Heart left ventricle (tissue), 16 donors: ENCODE measurements at regions not wholly inside any gene's neighbourhood (a gene's known extent, or its start where the extent isn't known, plus 50 kb on each side); places are given as distances from the start of the nearest gene placed in this dataset.

Experiments used
- ATAC-seq, 4 donors: fragments of 200-7000 bp; cut with Tn5 transposase; one replicate each; pipeline ENCODE4 v1.9.1; 2020 to 2022; ENCODE audit warnings: moderate library complexity in 4 of 4, mild to moderate bottlenecking in 3 of 4, moderate number of reproducible peaks in 1 of 4
- DNase-seq, 5 donors: peaks; one replicate each; pipeline ENCODE4 v3.0.0-alpha.2; 2020
- H3K27ac ChIP-seq, 12 donors: fragments of 200-600 bp; sonication (generic) in 4 of 12; one replicate each; pipeline versions ENCODE4 v1.5.0 to v1.8.0; 2016 to 2022; ENCODE audit warnings: mild to moderate bottlenecking in 2 of 12
- H3K27me3 ChIP-seq, 9 donors: fragments of 200-600 bp; sonication (generic) in 2 of 9; one replicate each; pipeline versions ENCODE4 v1.5.1 to v1.8.0; 2016 to 2022; ENCODE audit warnings: mild to moderate bottlenecking in 3 of 9
- H3K36me3 ChIP-seq, 9 donors: fragments of 200-600 bp; sonication (generic) in 2 of 9; one replicate each; pipeline versions ENCODE4 v1.5.0 to v1.8.0; 2018 to 2022; ENCODE audit warnings: mild to moderate bottlenecking in 2 of 9
- H3K4me1 ChIP-seq, 12 donors: fragments of 200-600 bp; sonication (generic) in 4 of 12; one replicate each; pipeline versions ENCODE4 v1.5.0 to v1.8.0; 2016 to 2022; ENCODE audit warnings: mild to moderate bottlenecking in 3 of 12
- H3K4me3 ChIP-seq, 12 donors: fragments of 200-600 bp; sonication (generic) in 4 of 12; one replicate each; pipeline versions ENCODE4 v1.5.0 to v1.8.0; 2017 to 2022; ENCODE audit warnings: mild to moderate bottlenecking in 9 of 12, moderate library complexity in 4 of 12
- H3K9me3 ChIP-seq, 12 donors: fragments of 200-600 bp; sonication (generic) in 4 of 12; one replicate each; pipeline versions ENCODE4 v1.5.0 to v1.8.0; 2016 to 2022; ENCODE audit warnings: mild to moderate bottlenecking in 1 of 12
- POLR2A ChIP-seq, 2 donors: fragments of 450-650 bp; IDR thresholded peaks; one replicate each; pipeline ENCODE4 v1.6.1; 2017; ENCODE audit warnings: antibody characterized with exemption in 2 of 2, mild to moderate bottlenecking in 2 of 2, moderate library complexity in 2 of 2
- WGBS, 4 donors: extraction: QIAGEN DNeasy Blood & Tissue Kit in 2 of 4; methylation state at CpG; one replicate each; pipeline versions ENCODE4 v1.1.5 to v1.1.7; 2013 to 2018; 5-methylcytosine and 5-hydroxymethylcytosine counted together
- intact Hi-C, 10 donors: fragments of 100-400 bp; cut with DNase I; formaldehyde crosslinking; loops; one replicate each; pipeline versions ENCODE4 v1.11.1 to v1.14.2; 2022
- TF ChIP-seq, protein P1 (sequence below), 12 donors: fragments of 200-600 bp; sonication (generic) in 4 of 12; IDR thresholded peaks; one replicate each; pipeline versions ENCODE4 v1.5.0 to v1.8.0; 2018 to 2022; ENCODE audit warnings: antibody characterized with exemption in 12 of 12, mild to moderate bottlenecking in 5 of 12
- donor health status: ischemic (EF 13 %, LVEDD 7.1; RV severe dilation, severe dysfunction).
- donor health status: healthy with polysubstance abuse.
- donor health status: DM: no; HTN: yes; CAD: no.
- donor health status: DM: no; HTN: no; CAD: no.
- donor health status: ischemic (EF 25% LVEDD 6.9; RV normal size, moderate dysfunction).
- donor health status: ischemic (EF 25% LVEDD 5.7; RV mildly dilated, moderate dysfunction).
- donor health status: healthy.
- donor health status: DM: yes; HTN: yes; CAD: no.
- donor health status: ischemic (EF 35%, LVEDD 5.7; RV mildly dilated, moderate dysfunction).
- donor health status: nonischemic (EF 11% LVEDD 7.7; RV severe dilation, severe dysfunction).
- donor health status: DM: yes; HTN: yes; CAD: no.
- donor health status: PGD.
- donor health status: ischemic (EF 29% LVEDD 5.4; RV normal size, mild dysfunction).
- donor health status: nonischemic (EF 23%, LVEDD 6.1; RV moderate dilation, normal function).

DNA sequence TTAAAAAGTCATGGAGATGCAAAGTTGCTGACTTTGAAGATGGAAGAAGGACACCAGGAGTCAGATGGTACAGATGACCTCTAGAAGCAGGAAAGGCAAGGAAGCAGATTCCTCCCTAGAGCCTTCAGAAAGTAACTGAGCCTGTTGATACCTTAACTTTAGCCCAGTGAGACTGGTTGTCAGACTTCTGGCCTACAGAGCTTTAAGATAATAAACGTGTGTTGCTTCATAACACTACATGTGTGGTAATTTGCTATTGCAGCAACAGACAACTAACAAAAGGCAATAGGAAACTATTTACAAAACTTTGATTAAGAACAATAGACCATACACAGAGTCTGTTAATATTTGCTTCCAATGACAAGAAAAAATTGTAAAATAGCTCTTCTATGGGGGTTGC, 102.0 kb upstream of the USP38 start:
- intact Hi-C loops: no loop called here
- Histone ChIP-seq H3K9me3 (no peaks in the 10 kb centered on the region), H3K4me1 (peaks cover 0 to 8% (median 0%) of the 10 kb centered on the region in 12 donors), H3K36me3 (no peaks in the 10 kb centered on the region), H3K4me3 (no peak overlapping the region), H3K27me3 (no peaks in the 10 kb centered on the region), H3K27ac (no peak overlapping the region)
- no peak for DNase-seq
- no peak for ATAC-seq
- TF ChIP-seq POLR2A (IDR thresholded peaks at IDR 0.05): no peak
- TF ChIP-seq, protein P1, sequence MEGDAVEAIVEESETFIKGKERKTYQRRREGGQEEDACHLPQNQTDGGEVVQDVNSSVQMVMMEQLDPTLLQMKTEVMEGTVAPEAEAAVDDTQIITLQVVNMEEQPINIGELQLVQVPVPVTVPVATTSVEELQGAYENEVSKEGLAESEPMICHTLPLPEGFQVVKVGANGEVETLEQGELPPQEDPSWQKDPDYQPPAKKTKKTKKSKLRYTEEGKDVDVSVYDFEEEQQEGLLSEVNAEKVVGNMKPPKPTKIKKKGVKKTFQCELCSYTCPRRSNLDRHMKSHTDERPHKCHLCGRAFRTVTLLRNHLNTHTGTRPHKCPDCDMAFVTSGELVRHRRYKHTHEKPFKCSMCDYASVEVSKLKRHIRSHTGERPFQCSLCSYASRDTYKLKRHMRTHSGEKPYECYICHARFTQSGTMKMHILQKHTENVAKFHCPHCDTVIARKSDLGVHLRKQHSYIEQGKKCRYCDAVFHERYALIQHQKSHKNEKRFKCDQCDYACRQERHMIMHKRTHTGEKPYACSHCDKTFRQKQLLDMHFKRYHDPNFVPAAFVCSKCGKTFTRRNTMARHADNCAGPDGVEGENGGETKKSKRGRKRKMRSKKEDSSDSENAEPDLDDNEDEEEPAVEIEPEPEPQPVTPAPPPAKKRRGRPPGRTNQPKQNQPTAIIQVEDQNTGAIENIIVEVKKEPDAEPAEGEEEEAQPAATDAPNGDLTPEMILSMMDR (IDR thresholded peaks at IDR 0.05): no peak
- WGBS, 4 donors: 63 to 88% (median 72%) methylated on average over 1 of the region's 1 CpG

DNA sequence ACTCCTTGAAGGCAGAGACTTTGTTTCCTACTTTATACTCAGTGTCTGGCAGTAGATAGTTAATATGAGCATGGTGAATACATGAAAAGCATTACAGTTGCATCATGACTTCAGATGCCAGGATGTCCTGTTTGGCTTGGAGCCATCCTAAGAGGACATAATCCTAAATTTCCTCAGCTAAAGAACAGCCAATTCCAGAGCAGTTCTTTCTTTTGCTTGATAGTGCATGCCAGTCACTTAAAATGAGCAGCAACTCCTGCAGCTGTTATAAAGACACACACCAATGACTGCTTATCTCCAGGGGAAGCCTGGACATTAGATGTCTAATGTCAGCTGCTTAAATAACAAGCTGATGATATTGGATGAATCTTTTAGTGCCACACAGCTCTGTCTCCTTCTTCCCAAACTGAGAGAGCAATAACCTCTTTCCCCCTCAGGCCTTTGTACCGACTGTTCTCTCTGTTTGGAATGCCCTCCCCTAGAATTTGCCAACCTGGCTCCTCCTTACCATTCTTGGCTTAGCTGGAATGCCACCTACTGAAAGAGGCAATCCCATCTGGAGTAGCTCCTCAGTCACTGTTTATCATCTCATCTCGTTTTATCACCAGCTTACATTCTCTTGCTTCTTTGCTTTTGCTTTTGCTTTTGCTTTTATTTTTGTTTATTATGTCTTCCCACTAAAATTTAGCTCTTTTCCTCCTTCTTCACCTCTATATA, 100.8 kb upstream of the USP38 start:
- Histone ChIP-seq H3K9me3 (no peaks in the 10 kb centered on the region), H3K36me3 (no peaks in the 10 kb centered on the region), H3K27ac (no peak overlapping the region), H3K27me3 (no peaks in the 10 kb centered on the region), H3K4me3 (no peak overlapping the region), H3K4me1 (peaks cover 0 to 8% (median 0%) of the 10 kb centered on the region in 12 donors)
- WGBS, 4 donors: 39 to 50% (median 43%) methylated on average over 2 of the region's 2 CpGs
- ATAC-seq (no peak), DNase-seq (no peak)
- TF ChIP-seq, protein P1 (IDR thresholded peaks at IDR 0.05): no peak
- TF ChIP-seq POLR2A (IDR thresholded peaks at IDR 0.05): no peak
- intact Hi-C loops: no loop called here

DNA sequence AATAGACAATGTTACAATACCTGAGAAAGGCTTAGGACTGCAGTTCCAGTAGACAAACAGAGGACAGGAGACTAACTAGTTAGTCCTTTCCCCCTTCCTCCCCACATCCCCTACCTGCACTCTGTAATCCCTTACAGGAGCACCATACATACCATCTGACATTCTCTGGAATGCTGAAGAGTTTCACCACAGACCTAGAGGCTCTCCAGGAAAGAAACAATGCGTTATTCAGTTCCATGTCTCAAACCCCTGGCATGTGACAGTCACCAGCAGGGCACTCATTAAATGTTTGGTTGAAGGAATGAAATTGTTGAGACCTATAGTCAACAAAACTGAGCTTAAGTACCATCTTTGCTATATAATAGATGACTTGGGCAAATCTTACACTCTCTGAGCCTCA, 100.2 kb upstream of the USP38 start:
- Histone ChIP-seq H3K4me3 (no peak overlapping the region), H3K27ac (no peak overlapping the region), H3K36me3 (no peaks in the 10 kb centered on the region), H3K9me3 (no peaks in the 10 kb centered on the region), H3K4me1 (peaks cover 0 to 11% (median 0%) of the 10 kb centered on the region in 12 donors), H3K27me3 (no peaks in the 10 kb centered on the region)
- TF ChIP-seq POLR2A (IDR thresholded peaks at IDR 0.05): no peak
- TF ChIP-seq, protein P1 (IDR thresholded peaks at IDR 0.05): no peak
- no peak for ATAC-seq
- DNase-seq: no peak
- WGBS, 4 donors: 81 to 88% (median 84%) methylated on average over 1 of the region's 1 CpG
- intact Hi-C loops: no loop called here

DNA sequence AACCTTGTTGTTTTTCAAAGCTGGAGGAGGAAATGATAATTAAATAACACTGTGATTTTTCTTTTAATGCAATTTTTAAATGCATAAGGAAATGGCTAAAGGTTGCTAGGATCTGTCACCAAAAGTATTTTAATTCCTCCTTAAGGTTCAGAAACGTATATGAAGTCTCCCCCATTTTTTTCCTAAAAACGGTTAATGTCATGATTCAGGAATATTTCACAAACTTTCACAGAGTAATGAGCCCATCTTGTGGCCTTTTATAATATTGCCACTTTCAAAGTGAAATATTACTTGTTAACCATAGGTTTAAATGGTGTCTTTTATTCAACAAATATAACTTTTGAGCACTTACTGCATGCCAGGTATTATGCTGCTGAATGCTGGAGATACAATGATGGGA, 99.5 kb upstream of the USP38 start:
- no peak for TF ChIP-seq POLR2A (IDR thresholded peaks at IDR 0.05)
- TF ChIP-seq, protein P1 (IDR thresholded peaks at IDR 0.05): peak in 4 of 12 donors; percentile 12 to 34 (median 27)
- ATAC-seq: no peak

More for the DNA sequence above, 99.5 kb upstream of the USP38 start:
- Histone ChIP-seq H3K27ac (no peak overlapping the region), H3K9me3 (no peaks in the 10 kb centered on the region), H3K36me3 (no peaks in the 10 kb centered on the region), H3K4me1 (peaks cover 0 to 11% (median 0%) of the 10 kb centered on the region in 12 donors), H3K4me3 (no peak overlapping the region), H3K27me3 (no peaks in the 10 kb centered on the region)
- no peak for DNase-seq
- intact Hi-C loops: no loop called here
- WGBS, 4 donors: 28 to 43% (median 33%) methylated on average over 2 of the region's 2 CpGs
